ENCODE measurements at regions not wholly inside any gene's neighbourhood (a gene's known extent, or its start where the extent isn't known, plus 50 kb on each side); places are given as distances from the start of the nearest gene placed in this dataset.

GRCh38 chr2:147512206-147512605 lies 332.6 kb upstream of the ACVR2A start:
- intact Hi-C loops (cut with micrococcal nuclease) = no loop called here
- Histone ChIP-seq H3K36me3 (replicated peaks in 1 of 2; ENCODE audit: control extremely low read depth in 1 of 2, control insufficient read depth in 1 of 2, extremely low read depth in 1 of 2, insufficient read depth in 2 of 2, low read length in 1 of 2) (no peaks in the 10 kb centered on the region), H4K20me1 (ENCODE audit: control insufficient read depth, insufficient read depth, low read length, poor library complexity, severe bottlenecking) (no peaks in the 10 kb centered on the region), H3K27ac (ENCODE audit: low read length in 2 of 2) (no peak overlapping the region), H3K4me1 (ENCODE audit: control insufficient read depth in 2 of 2, insufficient read depth in 2 of 2, low read length in 2 of 2) (no peaks in the 10 kb centered on the region), H3K4me2 (replicated peaks; ENCODE audit: low read depth, low read length, poor library complexity, severe bottlenecking) (no peak overlapping the region), H3K27me3 (replicated peaks in 1 of 4; ENCODE audit: control extremely low read depth in 1 of 4, control insufficient read depth in 3 of 4, insufficient read depth in 4 of 4, low read length in 3 of 4) (no peaks in the 10 kb centered on the region), H3K4me3 (ENCODE audit: control extremely low read depth in 1 of 5, extremely low read depth in 1 of 5, insufficient read depth in 1 of 5, low read depth in 2 of 5, low read length in 4 of 5) (no peak overlapping the region), H3K9me3 (ENCODE audit: control extremely low read depth in 1 of 3, control insufficient read depth in 2 of 3, insufficient read depth in 1 of 3, low read length in 2 of 3) (peaks cover 0 to 2% (median 0%) of the 10 kb centered on the region in 3 donors), H2AFZ (ENCODE audit: insufficient read depth, low read depth, low read length, poor library complexity, severe bottlenecking) (no peak overlapping the region), H3K79me2 (ENCODE audit: control insufficient read depth, insufficient read depth, low read length) (no peaks in the 10 kb centered on the region), H3K9ac (ENCODE audit: low read length) (no peak overlapping the region)
- TF ChIP-seq, protein P1, sequence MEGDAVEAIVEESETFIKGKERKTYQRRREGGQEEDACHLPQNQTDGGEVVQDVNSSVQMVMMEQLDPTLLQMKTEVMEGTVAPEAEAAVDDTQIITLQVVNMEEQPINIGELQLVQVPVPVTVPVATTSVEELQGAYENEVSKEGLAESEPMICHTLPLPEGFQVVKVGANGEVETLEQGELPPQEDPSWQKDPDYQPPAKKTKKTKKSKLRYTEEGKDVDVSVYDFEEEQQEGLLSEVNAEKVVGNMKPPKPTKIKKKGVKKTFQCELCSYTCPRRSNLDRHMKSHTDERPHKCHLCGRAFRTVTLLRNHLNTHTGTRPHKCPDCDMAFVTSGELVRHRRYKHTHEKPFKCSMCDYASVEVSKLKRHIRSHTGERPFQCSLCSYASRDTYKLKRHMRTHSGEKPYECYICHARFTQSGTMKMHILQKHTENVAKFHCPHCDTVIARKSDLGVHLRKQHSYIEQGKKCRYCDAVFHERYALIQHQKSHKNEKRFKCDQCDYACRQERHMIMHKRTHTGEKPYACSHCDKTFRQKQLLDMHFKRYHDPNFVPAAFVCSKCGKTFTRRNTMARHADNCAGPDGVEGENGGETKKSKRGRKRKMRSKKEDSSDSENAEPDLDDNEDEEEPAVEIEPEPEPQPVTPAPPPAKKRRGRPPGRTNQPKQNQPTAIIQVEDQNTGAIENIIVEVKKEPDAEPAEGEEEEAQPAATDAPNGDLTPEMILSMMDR (IDR thresholded peaks at IDR 0.05) = no peak
- TF ChIP-seq EZH2 (IDR thresholded peaks at IDR 0.05; ENCODE audit: borderline replicate concordance, insufficient read depth, low read depth, low read length, poor library complexity, severe bottlenecking) = no peak
- Mint-ChIP-seq H3K27me3 (peaks cover 9% of the 10 kb centered on the region), H3K4me3 (no peak overlapping the region), H3K9me3 (ENCODE audit: insufficient read depth) (no peaks in the 10 kb centered on the region), H3K4me1 (no peaks in the 10 kb centered on the region), H3K27ac (no peak overlapping the region)
- POLR2A ChIA-PET = no interaction called here
- 40% methylated on average over 2 of the region's 5 CpGs for WGBS (ENCODE audit: insufficient coverage)
- CTCF ChIA-PET = no interaction called here
- ATAC-seq (ENCODE audit: low read depth) (no peak), DNase-seq (no peak)

DNA sequence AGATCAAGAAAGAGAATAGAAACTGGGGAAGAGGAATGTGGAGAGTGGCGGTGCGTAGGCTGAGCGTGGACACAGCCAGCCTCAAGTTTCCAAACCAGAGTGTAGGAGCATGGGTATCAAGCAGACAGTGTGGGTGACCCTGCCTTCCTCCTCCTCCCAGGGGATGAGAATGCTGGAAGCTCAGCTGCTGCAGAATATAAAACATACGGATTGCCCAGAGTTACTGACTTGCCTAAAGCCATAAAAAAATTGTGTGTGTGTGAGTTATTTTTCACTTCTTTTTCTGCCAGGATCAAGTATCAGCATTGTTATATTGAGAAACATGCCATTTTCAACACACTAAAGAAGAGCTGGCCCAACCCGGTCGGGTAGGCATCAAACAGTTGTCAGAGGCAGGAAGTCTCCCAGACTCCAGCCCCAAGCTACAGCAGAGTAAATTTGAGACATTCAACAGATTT lies 333.3 kb upstream of the ACVR2A start:
- 88% methylated on average over 3 of the region's 6 CpGs for WGBS (ENCODE audit: insufficient coverage)
- DNase-seq (no peak), ATAC-seq (ENCODE audit: low read depth) (no peak)
- intact Hi-C loops (cut with micrococcal nuclease) = no loop called here
- H3K4me1 Mint-ChIP-seq = no peaks in the 10 kb centered on the region
- H3K27me3 Mint-ChIP-seq = peaks cover 9% of the 10 kb centered on the region
- H3K4me3 Mint-ChIP-seq = no peak overlapping the region
- no peaks in the 10 kb centered on the region for H3K4me1 ChIP-seq (ENCODE audit: control insufficient read depth in 2 of 2, insufficient read depth in 2 of 2, low read length in 2 of 2)
- peaks cover 0 to 9% (median 0%) of the 10 kb centered on the region in 3 donors for H3K9me3 ChIP-seq (ENCODE audit: control extremely low read depth in 1 of 3, control insufficient read depth in 2 of 3, insufficient read depth in 1 of 3, low read length in 2 of 3)
- ChIA-PET CTCF (no interaction called here), POLR2A (no interaction called here)
- no peak overlapping the region for H3K27ac ChIP-seq (ENCODE audit: low read length in 2 of 2)
- H3K27me3 ChIP-seq (replicated peaks in 1 of 4; ENCODE audit: control extremely low read depth in 1 of 4, control insufficient read depth in 3 of 4, insufficient read depth in 4 of 4, low read length in 3 of 4) = no peaks in the 10 kb centered on the region
- no peaks in the 10 kb centered on the region for H3K79me2 ChIP-seq (ENCODE audit: control insufficient read depth, insufficient read depth, low read length)
- H3K27ac Mint-ChIP-seq = no peak overlapping the region
- no peak overlapping the region for H3K4me2 ChIP-seq (replicated peaks; ENCODE audit: low read depth, low read length, poor library complexity, severe bottlenecking)
- H2AFZ ChIP-seq (ENCODE audit: insufficient read depth, low read depth, low read length, poor library complexity, severe bottlenecking) = no peak overlapping the region
- H3K9ac ChIP-seq (ENCODE audit: low read length) = no peak overlapping the region
- H3K36me3 ChIP-seq (replicated peaks in 1 of 2; ENCODE audit: control extremely low read depth in 1 of 2, control insufficient read depth in 1 of 2, extremely low read depth in 1 of 2, insufficient read depth in 2 of 2, low read length in 1 of 2) = no peaks in the 10 kb centered on the region
- H3K9me3 Mint-ChIP-seq (ENCODE audit: insufficient read depth) = no peaks in the 10 kb centered on the region
- no peaks in the 10 kb centered on the region for H4K20me1 ChIP-seq (ENCODE audit: control insufficient read depth, insufficient read depth, low read length, poor library complexity, severe bottlenecking)
- TF ChIP-seq, protein P1 (IDR thresholded peaks at IDR 0.05) = no peak
- TF ChIP-seq EZH2 (IDR thresholded peaks at IDR 0.05; ENCODE audit: borderline replicate concordance, insufficient read depth, low read depth, low read length, poor library complexity, severe bottlenecking) = no peak
- no peak overlapping the region for H3K4me3 ChIP-seq (ENCODE audit: control extremely low read depth in 1 of 5, extremely low read depth in 1 of 5, insufficient read depth in 1 of 5, low read depth in 2 of 5, low read length in 4 of 5)
